GM13977 (cell line): ENCODE measurements at regions not wholly inside any gene's neighbourhood (a gene's known extent, or its start where the extent isn't known, plus 50 kb on each side); places are given as distances from the start of the nearest gene placed in this dataset.

Experiments
- DNase-seq: peaks from one replicate; pipeline ENCODE4 v3.0.0; 2012; ENCODE audit warnings: low spot score
- in situ Hi-C: fragments of 300-500 bp; cut with MboI; formaldehyde crosslinking; loops from one replicate; pipeline ENCODE4 v1.12.0; 2022; ENCODE audit warnings: low sequenced_read_pairs, low pct_unique_long_range_greater_than_20kb, mixed read lengths, inconsistent platforms; ENCODE audit not compliant: unreplicated experiment
- TF ChIP-seq, protein P1 (sequence below): IDR thresholded peaks from 2 replicates; pipeline ENCODE4 v1.5.1; 2012; ENCODE audit warnings: mild to moderate bottlenecking, control low read depth; ENCODE audit not compliant: insufficient read depth; ENCODE audit errors: extremely low read depth, missing control alignments

DNA sequence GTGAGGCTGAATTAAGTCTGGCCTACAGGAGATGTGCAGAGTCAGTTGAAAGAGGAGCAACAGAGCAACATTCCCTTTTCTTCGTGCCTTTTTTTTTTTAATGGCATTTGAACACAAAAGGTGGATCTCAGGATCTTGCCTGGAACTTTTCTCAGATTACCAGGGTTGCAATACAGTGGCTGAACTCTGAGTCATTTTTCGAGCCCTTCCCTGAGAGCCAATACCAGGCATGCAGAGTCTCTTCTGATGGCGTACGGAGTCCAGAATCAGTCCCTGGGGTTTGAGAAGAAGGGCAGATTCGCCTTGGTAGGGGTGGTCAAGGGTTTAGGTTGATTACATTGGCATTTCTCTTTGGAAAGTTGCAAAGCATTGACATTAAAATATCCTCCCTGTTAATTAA lies 271.5 kb downstream of the GAS1 start:
- TF ChIP-seq, protein P1, sequence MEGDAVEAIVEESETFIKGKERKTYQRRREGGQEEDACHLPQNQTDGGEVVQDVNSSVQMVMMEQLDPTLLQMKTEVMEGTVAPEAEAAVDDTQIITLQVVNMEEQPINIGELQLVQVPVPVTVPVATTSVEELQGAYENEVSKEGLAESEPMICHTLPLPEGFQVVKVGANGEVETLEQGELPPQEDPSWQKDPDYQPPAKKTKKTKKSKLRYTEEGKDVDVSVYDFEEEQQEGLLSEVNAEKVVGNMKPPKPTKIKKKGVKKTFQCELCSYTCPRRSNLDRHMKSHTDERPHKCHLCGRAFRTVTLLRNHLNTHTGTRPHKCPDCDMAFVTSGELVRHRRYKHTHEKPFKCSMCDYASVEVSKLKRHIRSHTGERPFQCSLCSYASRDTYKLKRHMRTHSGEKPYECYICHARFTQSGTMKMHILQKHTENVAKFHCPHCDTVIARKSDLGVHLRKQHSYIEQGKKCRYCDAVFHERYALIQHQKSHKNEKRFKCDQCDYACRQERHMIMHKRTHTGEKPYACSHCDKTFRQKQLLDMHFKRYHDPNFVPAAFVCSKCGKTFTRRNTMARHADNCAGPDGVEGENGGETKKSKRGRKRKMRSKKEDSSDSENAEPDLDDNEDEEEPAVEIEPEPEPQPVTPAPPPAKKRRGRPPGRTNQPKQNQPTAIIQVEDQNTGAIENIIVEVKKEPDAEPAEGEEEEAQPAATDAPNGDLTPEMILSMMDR: no peak
- no peak for DNase-seq
- in situ Hi-C loops: no loop called here

DNA sequence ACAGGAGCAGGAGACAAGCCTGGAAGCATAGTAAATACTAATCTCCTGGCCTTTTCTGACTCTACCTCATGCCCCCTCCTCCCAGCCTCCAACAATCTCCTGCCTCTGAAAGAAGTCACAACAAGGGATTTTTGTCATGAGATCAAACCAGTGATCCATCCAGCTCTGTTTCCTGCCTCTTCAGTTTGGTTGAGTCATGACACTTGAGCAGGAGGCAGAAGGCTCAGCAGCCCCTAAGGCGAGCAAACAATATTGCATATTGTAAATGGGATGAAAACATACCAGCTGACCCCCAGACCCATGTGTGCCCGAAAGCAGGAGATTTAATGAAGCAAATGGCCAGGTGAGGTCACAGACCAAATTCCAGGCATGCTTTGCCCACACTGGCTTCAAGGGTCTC lies 272.8 kb downstream of the GAS1 start:
- TF ChIP-seq, protein P1: no peak
- DNase-seq: no peak
- in situ Hi-C loops: no loop called here

DNA sequence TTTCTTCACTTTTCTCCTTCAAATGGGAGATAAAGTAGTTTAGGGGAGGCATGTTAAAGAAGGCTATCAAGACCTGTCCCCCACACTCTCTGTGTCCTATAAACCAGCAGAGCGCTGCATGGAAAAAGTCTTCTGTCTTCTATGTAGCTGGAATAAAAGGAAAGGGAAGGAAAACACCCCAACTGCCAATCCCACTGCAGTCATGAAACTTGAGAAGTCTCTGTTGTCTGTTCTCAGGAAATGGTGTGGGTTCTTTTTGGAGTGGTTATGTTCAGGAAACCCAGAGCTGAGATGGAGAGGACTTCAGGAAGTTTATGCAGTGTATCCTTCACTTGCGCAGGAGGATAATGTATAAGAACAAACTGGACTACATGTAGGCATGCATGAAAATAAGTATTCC lies 274.3 kb downstream of the GAS1 start:
- no peak for DNase-seq
- TF ChIP-seq, protein P1: no peak
- in situ Hi-C loops: no loop called here

DNA sequence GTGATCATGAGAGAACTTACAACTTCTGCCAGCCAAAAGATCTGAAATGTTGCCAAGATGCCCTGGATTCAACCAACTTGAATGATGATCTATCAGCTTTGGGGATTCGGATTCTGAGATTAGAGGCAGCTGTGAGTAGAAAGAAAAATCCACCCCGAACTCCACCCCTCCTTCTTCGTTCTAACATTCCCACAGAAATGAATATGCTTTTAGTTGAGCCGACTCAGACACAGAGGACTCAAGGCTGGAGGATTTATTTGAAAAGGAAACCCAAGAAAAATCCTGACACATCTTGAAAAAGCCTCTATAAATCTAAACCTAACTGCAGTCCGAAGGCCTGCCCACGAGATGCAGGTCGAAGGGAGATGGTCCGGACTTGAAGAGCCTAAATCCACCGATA lies 275.0 kb downstream of the GAS1 start:
- TF ChIP-seq, protein P1: no peak
- no peak for DNase-seq
- in situ Hi-C loops: no loop called here

DNA sequence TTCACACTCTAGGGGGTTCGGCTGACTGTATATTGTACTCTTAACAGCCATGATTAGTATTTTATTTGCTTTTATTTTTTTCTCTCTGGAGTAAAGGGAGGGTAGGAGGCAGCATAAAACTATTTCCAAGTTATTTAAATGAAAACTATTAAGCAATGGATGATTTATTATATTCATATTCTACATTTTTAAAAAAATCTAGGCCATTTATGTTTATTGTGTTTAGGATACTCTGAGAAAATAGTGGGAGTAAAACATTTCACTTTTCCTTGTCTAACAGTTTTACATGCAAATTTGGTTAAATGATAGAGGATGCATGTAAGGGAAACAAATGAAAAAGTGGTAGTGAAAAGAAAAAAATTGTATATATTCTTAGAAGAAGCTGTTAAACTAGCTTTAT lies 276.3 kb downstream of the GAS1 start:
- TF ChIP-seq, protein P1: no peak
- no peak for DNase-seq
- in situ Hi-C loops: no loop called here

DNA sequence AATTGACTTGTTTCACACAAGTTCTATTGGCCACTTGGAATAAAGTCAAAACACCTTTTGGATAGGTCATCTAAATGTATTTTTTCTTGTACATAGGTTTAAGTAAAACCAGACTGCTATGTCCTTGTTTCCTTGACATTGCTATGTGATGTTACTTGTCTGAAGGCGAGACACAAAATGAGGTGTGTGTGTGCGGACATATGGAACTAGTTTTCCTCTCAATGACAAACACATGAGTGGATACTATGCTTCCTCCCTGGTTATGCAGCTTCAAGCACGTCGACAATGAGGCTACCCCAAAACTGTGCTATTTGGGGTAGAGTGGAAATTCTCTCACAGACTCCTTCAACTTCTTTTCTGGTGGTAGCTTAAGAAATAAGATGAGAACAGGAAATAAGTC lies 276.8 kb downstream of the GAS1 start:
- in situ Hi-C loops: no loop called here
- no peak for DNase-seq
- TF ChIP-seq, protein P1: no peak

DNA sequence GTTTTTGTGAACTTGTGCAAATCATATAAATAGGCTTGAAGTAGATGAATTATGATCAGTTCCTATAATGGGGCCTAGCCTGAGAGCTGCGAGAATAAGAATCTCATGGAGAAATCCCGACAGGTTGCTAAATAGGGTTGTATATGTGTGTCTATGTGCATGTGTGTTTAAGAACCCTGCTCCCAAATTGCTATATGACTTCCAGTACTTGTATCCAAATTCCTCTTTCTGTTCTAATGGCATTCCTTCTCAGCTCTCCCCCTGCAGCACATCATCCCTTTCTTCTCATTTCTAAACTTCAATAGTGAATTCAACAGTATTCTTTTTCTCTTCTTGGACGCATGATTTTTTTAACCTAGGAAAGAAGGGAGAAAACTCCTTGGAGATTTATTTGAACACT lies 277.2 kb downstream of the GAS1 start:
- TF ChIP-seq, protein P1: no peak
- in situ Hi-C loops: no loop called here
- DNase-seq: no peak
